Spleen (tissue), 7 donors: ENCODE measurements at regions not wholly inside any gene's neighbourhood (a gene's known extent, or its start where the extent isn't known, plus 50 kb on each side); places are given as distances from the start of the nearest gene placed in this dataset.
"Not testable (repeated sequence)": the region's sequence is repeated elsewhere in the genome, so short reads cannot be mapped to it uniquely, and the experiment has no call there.

Experiments used
- CTCF ChIP-seq, 11 experiments: fragments of 200-600 bp in 7 of 11; fragments of 450-650 bp in 4 of 11; sonication (generic) in 4 of 11; IDR thresholded peaks in 8 of 11; conservative IDR thresholded peaks in 3 of 11; 1 replicate in 7 of 11; 2 replicates in 4 of 11; pipeline versions ENCODE4 v1.4.0 to v1.8.0; 2016 to 2021; ENCODE audit warnings: antibody characterized with exemption in 11 of 11, inconsistent platforms in 4 of 11, mild to moderate bottlenecking in 1 of 11
- POLR2A ChIP-seq, 3 donors: fragments of 450-650 bp; IDR thresholded peaks; one replicate each; pipeline ENCODE4 v1.5.1; 2017; ENCODE audit warnings: antibody characterized with exemption in 3 of 3, mild to moderate bottlenecking in 1 of 3
- POLR2AphosphoS5 ChIP-seq, 3 donors: sonication (generic); formaldehyde crosslinking; IDR thresholded peaks; one replicate each; pipeline ENCODE4 v1.5.1; 2017; ENCODE audit warnings: antibody characterized with exemption in 3 of 3
- donor health status: DM: no; HTN: no; CAD: no; lungs with moderate emphysema.
- donor health status: DM: no; HTN: no; CAD: no.
- donor health status: DM: no; HTN: no; CAD: no.

- TF ChIP-seq CTCF (IDR thresholded peaks at IDR 0.05 in 8 of 11, conservative IDR thresholded peaks at IDR 0.05 in 3 of 11); POLR2A (IDR thresholded peaks at IDR 0.05); POLR2AphosphoS5 (IDR thresholded peaks at IDR 0.05): not testable (repeated sequence)
Measured at GRCh38 chr7:73214471-73214870, 94.2 kb downstream of the NSUN5 start.
